Mesodermal cell (in vitro differentiated cells): ENCODE measurements at regions not wholly inside any gene's neighbourhood (a gene's known extent, or its start where the extent isn't known, plus 50 kb on each side); places are given as distances from the start of the nearest gene placed in this dataset.

ENCODE experiments used
- H3K27ac ChIP-seq: 2 replicates; pipeline ENCODE4 v1.7.0; 2013; ENCODE audit warnings: mild to moderate bottlenecking, low read depth, low read length, moderate library complexity; ENCODE audit not compliant: severe bottlenecking
- H3K36me3 ChIP-seq: 2 replicates; pipeline ENCODE4 v1.7.1; 2013; ENCODE audit warnings: mild to moderate bottlenecking, low read length, moderate library complexity; ENCODE audit not compliant: control insufficient read depth, insufficient read depth
- H3K4me1 ChIP-seq: one replicate; pipeline ENCODE4 v1.7.1; 2013; ENCODE audit warnings: mild to moderate bottlenecking, low read length; ENCODE audit not compliant: insufficient read depth, control insufficient read depth, poor library complexity, severe bottlenecking
- H3K4me3 ChIP-seq: 2 replicates; pipeline ENCODE4 v1.7.0; 2013; ENCODE audit warnings: low read length, control low read depth, mild to moderate bottlenecking; ENCODE audit not compliant: insufficient read depth, poor library complexity, severe bottlenecking; ENCODE audit errors: extremely low read depth
- H3K9me3 ChIP-seq: 2 replicates; pipeline ENCODE4 v1.7.1; 2013; ENCODE audit warnings: mild to moderate bottlenecking, low read length, moderate library complexity; ENCODE audit not compliant: control insufficient read depth
- WGBS, 2 experiments: methylation state at CpG; one replicate each; pipeline ENCODE4 v1.1.5; 2013; ENCODE audit warnings: missing lambda C conversion rate in 2 of 2; ENCODE audit not compliant: insufficient coverage in 2 of 2; 5-methylcytosine and 5-hydroxymethylcytosine counted together

DNA sequence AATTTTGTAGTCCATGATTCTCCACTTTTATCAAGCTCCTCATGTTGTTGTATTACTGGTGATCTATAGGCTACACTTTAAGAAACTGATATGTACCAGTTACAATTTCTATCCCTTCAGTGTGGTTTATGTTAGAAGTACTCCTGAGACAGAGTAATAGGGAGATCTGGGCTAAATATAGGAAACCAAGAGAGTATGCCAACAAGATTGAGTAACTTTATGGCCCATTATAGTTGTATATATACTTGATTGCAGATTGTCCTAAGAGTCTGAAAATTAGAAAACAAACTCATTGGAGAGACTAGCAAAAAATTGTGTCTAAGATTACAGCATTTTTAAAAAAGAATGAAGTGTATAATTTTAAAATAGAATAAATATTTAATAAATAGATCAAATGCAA lies 605.6 kb downstream of the XIRP2 start:
- Histone ChIP-seq H3K4me1 (peaks cover 3% of the 10 kb centered on the region), H3K4me3 (no peak overlapping the region), H3K27ac (no peak overlapping the region), H3K9me3 (no peaks in the 10 kb centered on the region), H3K36me3 (peaks cover 4% of the 10 kb centered on the region)

DNA sequence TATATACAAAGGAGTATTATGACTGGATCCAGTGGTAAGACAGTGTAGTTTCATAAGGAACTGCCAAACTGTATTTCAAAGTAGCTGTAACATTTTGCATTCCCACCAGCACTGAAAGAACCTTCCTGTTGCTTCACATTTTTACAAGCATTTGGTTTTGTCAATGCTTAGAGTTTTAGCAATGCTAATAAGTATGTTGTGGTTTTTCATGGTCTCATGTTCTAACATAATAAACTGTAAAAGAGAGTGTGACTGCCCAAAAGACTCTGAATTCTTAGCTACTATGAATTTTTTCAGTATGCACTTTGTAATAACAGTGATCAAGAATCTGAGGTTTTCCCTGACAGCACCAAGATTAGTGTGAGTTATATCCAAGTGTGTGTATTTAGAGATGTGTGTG lies 604.2 kb downstream of the XIRP2 start:
- H3K27ac ChIP-seq: no peak overlapping the region
- peaks cover 4% of the 10 kb centered on the region for H3K36me3 ChIP-seq
- no peaks in the 10 kb centered on the region for H3K4me1 ChIP-seq
- H3K9me3 ChIP-seq: no peaks in the 10 kb centered on the region
- H3K4me3 ChIP-seq: no peak overlapping the region

DNA sequence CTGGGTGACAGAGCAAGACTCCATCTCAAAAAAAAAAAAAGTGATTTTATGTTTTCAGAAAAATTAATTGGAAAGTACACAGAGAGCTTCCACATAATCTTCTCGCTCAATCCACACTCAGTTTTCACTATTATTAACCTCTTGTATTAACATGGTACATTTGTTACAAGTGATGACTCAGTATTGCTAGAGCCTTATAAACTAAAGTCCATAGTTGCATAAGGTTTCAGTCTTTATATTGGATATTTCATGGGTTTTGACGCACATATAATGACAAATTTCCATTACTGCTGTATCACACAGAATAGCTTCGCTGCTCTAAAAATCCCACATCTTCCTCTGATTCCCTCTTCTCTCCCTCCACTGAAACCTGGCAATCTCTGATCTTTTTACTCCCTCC lies 603.5 kb downstream of the XIRP2 start:
- Histone ChIP-seq H3K27ac (no peak overlapping the region), H3K4me1 (no peaks in the 10 kb centered on the region), H3K4me3 (no peak overlapping the region), H3K36me3 (peaks cover 4% of the 10 kb centered on the region), H3K9me3 (no peaks in the 10 kb centered on the region)
- WGBS, 2 experiments: 86 to 100% methylated on average over 1 to 2 of the region's 3 CpGs

- Histone ChIP-seq H3K4me3 (no peak overlapping the region), H3K27ac (no peak overlapping the region), H3K9me3 (no peaks in the 10 kb centered on the region), H3K4me1 (no peaks in the 10 kb centered on the region), H3K36me3 (peaks cover 4% of the 10 kb centered on the region)
Measured at GRCh38 chr2:167490455-167490854, 602.2 kb downstream of the XIRP2 start.

DNA sequence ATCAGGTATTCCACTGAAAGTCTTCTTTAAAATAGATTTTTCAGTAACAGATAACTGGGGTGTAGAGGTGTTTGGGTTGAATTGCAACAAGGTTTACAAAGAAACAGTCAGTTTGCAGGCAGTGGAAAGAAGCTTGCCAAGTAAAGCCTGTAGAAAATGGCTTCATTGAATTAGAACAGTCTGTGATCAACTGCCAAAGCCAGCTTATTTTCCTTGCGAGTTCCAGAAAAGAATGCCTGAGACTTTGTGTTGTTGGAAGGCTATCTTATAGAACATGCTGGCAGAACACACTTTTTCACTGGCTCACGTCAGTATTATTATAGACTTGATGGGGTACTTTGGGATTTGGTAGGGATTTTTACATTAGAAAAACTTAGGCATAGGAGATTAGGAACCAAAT lies 601.0 kb downstream of the XIRP2 start:
- Histone ChIP-seq H3K36me3 (peaks cover 4% of the 10 kb centered on the region), H3K4me3 (no peak overlapping the region), H3K4me1 (no peaks in the 10 kb centered on the region), H3K27ac (no peak overlapping the region), H3K9me3 (no peaks in the 10 kb centered on the region)
- 100% methylated on average over 1 to 2 of the region's 2 CpGs for WGBS, 2 experiments

GRCh38 chr2:167487728-167488127 lies 599.4 kb downstream of the XIRP2 start:
- WGBS, 2 experiments: 60 to 100% methylated on average over 1 to 2 of the region's 3 CpGs
- H3K9me3 ChIP-seq: no peaks in the 10 kb centered on the region
- no peak overlapping the region for H3K27ac ChIP-seq
- peaks cover 4% of the 10 kb centered on the region for H3K36me3 ChIP-seq
- H3K4me3 ChIP-seq: no peak overlapping the region
- H3K4me1 ChIP-seq: no peaks in the 10 kb centered on the region

GRCh38 chr2:167484875-167485274 lies 596.6 kb downstream of the XIRP2 start:
- Histone ChIP-seq H3K4me3 (no peak overlapping the region), H3K4me1 (peaks cover 6% of the 10 kb centered on the region), H3K9me3 (no peaks in the 10 kb centered on the region), H3K27ac (no peak overlapping the region), H3K36me3 (no peaks in the 10 kb centered on the region)
- no CpG with 5 or more reads among the region's 1 CpG for WGBS, 2 experiments

DNA sequence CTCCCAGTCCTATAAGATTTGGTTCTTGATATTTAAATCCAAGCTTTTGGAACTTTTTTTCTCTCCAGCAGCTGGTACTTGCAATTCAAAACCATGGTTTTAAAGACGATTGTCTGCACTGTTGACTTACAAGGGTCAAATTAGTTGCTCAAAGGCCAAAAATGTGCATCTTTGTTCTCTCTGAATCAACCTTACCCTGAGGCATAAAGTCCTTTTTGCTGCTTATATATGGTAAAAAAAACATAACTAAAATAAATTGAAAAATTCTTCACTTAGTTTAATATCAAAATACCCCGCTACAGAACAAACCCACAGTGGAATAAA lies 592.7 kb downstream of the XIRP2 start:
- no peaks in the 10 kb centered on the region for H3K36me3 ChIP-seq
- H3K4me3 ChIP-seq: no peak overlapping the region
- no peak overlapping the region for H3K27ac ChIP-seq
- peaks cover 6% of the 10 kb centered on the region for H3K4me1 ChIP-seq
- 85% methylated on average over 1 of the region's 2 CpGs; no CpG with 5 or more reads in 1 of the 2 experiments for WGBS, 2 experiments
- no peaks in the 10 kb centered on the region for H3K9me3 ChIP-seq

DNA sequence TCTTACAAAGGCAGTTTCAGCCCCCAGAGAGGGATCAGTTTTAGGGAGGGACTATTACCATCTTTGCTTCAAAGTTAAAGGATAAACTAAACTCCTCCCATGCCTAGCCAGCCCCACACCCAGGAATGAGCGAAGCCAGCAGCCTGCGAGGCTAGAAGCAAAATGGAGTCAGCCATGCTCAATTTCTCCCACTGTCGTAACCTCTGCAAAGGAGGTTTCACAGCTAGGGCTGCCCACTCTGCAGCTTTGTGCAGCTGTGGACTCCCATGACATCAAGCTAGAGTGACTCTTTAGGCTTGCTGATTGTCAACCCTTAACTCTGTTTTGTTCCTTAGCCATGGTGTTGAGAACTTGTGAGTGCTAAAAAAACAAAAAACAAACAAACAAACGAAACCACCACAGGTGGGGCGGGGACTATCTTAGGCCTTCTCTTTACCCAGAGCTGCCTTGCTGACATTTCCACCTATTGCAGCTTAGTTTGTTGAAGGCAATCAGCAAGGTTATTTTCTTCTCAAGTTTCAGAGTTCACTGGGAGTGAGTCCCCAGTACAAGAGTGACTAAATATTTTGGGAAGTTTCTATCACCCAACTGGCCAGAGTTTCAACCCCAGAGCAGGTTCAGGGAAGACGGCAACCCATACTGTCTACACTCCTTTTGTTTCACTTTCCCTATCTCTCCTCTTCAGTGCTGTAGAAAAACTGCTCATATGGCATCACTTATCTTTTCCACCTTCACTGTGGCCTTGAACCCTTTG lies 592.1 kb downstream of the XIRP2 start:
- WGBS, 2 experiments: 88 to 95% methylated on average over 4 of the region's 6 CpGs
- Histone ChIP-seq H3K4me3 (no peak overlapping the region), H3K4me1 (peaks cover 10% of the 10 kb centered on the region), H3K9me3 (no peaks in the 10 kb centered on the region), H3K36me3 (no peaks in the 10 kb centered on the region), H3K27ac (peak overlapping the region; percentile 1)

- no peak overlapping the region for H3K4me3 ChIP-seq
- H3K9me3 ChIP-seq: no peaks in the 10 kb centered on the region
- WGBS, 2 experiments: 94% methylated on average over 3 of the region's 3 CpGs; no CpG with 5 or more reads in 1 of the 2 experiments
- H3K4me1 ChIP-seq: peaks cover 15% of the 10 kb centered on the region
- no peak overlapping the region for H3K27ac ChIP-seq
- no peaks in the 10 kb centered on the region for H3K36me3 ChIP-seq
Measured at GRCh38 chr2:167478196-167478595, 589.9 kb downstream of the XIRP2 start.

GRCh38 chr2:167475791-167476190 lies 587.5 kb downstream of the XIRP2 start:
- H3K4me3 ChIP-seq: no peak overlapping the region
- H3K27ac ChIP-seq: peak overlapping the region; percentile 29
- no peaks in the 10 kb centered on the region for H3K9me3 ChIP-seq
- H3K36me3 ChIP-seq: no peaks in the 10 kb centered on the region
- H3K4me1 ChIP-seq: peaks cover 15% of the 10 kb centered on the region
- 63 to 100% methylated on average over 1 to 2 of the region's 2 CpGs for WGBS, 2 experiments
